ENCODE measurements at regions not wholly inside any gene's neighbourhood (a gene's known extent, or its start where the extent isn't known, plus 50 kb on each side); places are given as distances from the start of the nearest gene placed in this dataset.

DNA sequence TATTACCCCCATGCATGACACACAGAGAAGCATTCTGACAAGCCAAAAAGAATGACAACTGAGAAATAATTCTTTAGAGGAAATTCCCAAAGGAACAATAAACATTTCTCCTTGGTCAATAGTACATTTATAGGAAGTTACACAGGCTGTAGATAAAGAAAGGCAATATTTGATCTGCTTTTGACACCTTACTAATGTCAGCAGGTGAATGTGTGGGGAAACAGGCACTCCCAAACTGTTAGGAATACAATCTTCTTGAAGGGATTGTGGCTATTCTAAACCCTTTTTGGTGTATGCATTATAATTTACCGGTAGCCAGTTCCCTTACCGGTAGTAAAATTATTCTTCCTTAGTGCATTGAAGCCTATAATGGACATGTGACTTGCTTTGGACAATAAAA, 116.1 kb upstream of the FTMT start:
- ChIA-PET CTCF (no interaction called here), POLR2A (interaction anchor here (0.6 kb wide), 1 partner anchor 145 kb away, joined by 3 read pairs; no protein-coding TSS in a partner anchor)
- DNase-seq (ENCODE audit: low read depth) = no peak
- Histone ChIP-seq H3K4me3 (ENCODE audit: low read depth, low read length) (no peak overlapping the region), H3K27me3 (ENCODE audit: control insufficient read depth, insufficient read depth, low read length) (no peaks in the 10 kb centered on the region), H3K36me3 (ENCODE audit: control insufficient read depth, insufficient read depth, low read length) (no peaks in the 10 kb centered on the region)
- TF ChIP-seq, protein P1, sequence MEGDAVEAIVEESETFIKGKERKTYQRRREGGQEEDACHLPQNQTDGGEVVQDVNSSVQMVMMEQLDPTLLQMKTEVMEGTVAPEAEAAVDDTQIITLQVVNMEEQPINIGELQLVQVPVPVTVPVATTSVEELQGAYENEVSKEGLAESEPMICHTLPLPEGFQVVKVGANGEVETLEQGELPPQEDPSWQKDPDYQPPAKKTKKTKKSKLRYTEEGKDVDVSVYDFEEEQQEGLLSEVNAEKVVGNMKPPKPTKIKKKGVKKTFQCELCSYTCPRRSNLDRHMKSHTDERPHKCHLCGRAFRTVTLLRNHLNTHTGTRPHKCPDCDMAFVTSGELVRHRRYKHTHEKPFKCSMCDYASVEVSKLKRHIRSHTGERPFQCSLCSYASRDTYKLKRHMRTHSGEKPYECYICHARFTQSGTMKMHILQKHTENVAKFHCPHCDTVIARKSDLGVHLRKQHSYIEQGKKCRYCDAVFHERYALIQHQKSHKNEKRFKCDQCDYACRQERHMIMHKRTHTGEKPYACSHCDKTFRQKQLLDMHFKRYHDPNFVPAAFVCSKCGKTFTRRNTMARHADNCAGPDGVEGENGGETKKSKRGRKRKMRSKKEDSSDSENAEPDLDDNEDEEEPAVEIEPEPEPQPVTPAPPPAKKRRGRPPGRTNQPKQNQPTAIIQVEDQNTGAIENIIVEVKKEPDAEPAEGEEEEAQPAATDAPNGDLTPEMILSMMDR (IDR thresholded peaks at IDR 0.05; ENCODE audit: insufficient read depth, low read depth, low read length) = no peak

DNA sequence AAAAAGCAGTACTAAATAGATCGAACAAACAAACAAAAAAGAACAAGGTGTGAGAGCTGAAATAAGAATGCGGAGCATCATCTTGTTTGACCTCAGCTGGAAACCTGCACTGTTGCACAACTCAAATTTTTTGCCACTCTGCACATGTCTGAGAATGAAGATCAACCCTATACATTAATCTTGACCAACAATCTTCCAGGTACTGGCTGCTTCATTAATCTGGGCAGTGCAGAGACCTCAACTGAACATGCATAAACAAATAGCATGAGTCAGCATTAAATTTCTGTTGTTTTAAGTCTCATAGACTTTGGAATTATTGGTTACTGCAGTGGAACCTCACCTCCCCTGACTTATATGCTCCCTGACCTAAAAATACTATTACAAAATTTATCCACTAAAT, 114.6 kb upstream of the FTMT start:
- H3K4me3 ChIP-seq (ENCODE audit: low read depth, low read length) = no peak overlapping the region
- TF ChIP-seq, protein P1 (IDR thresholded peaks at IDR 0.05; ENCODE audit: insufficient read depth, low read depth, low read length) = no peak
- ChIA-PET POLR2A (no interaction called here), CTCF (no interaction called here)
- DNase-seq (ENCODE audit: low read depth) = no peak
- H3K27me3 ChIP-seq (ENCODE audit: control insufficient read depth, insufficient read depth, low read length) = no peaks in the 10 kb centered on the region
- no peaks in the 10 kb centered on the region for H3K36me3 ChIP-seq (ENCODE audit: control insufficient read depth, insufficient read depth, low read length)

DNA sequence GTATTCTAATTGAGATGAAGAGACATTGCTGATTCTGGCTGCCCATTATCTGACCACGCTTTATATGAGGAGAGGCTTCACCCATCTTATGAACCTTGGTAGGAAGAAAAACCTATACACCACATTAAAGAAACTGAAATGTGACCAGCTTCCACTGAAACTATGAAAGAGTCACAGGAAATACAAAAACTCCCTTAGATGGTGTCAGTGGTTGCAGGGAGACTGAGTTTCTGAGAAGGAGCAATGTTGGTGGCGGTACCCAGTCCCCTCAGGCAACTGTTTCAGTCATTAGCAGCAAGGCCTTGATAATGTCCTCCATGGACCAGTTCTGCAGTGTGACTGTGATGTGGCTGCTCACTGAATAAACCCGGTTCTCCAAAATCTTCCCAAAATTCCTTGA, 110.5 kb upstream of the FTMT start:
- Histone ChIP-seq H3K36me3 (ENCODE audit: control insufficient read depth, insufficient read depth, low read length) (no peaks in the 10 kb centered on the region), H3K27me3 (ENCODE audit: control insufficient read depth, insufficient read depth, low read length) (no peaks in the 10 kb centered on the region), H3K4me3 (ENCODE audit: low read depth, low read length) (no peak overlapping the region)
- ChIA-PET CTCF (no interaction called here), POLR2A (no interaction called here)
- no peak for DNase-seq (ENCODE audit: low read depth)
- TF ChIP-seq, protein P1 (IDR thresholded peaks at IDR 0.05; ENCODE audit: insufficient read depth, low read depth, low read length) = no peak

DNA sequence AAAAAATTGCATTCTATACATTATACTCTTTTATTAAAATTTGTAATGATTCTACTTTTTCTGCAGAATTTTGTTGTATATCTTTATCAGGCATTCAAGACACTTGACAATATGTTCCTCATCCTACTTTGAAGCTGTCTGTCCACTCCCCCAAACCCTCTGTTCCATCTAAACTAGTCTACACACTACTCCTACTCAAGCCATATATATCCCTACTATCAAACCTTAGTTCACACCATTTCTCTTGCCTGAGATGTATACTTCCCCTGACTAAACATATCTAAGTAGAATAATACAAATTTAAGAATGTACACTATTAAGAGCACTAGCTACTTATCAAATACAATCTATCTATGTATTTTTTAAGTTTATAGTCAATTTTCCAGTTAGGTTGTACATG, 107.1 kb upstream of the FTMT start:
- ChIA-PET POLR2A (no interaction called here), CTCF (no interaction called here)
- no peak overlapping the region for H3K4me3 ChIP-seq (ENCODE audit: low read depth, low read length)
- no peaks in the 10 kb centered on the region for H3K36me3 ChIP-seq (ENCODE audit: control insufficient read depth, insufficient read depth, low read length)
- no peak for DNase-seq (ENCODE audit: low read depth)
- H3K27me3 ChIP-seq (ENCODE audit: control insufficient read depth, insufficient read depth, low read length) = no peaks in the 10 kb centered on the region
- TF ChIP-seq, protein P1 (IDR thresholded peaks at IDR 0.05; ENCODE audit: insufficient read depth, low read depth, low read length) = no peak

DNA sequence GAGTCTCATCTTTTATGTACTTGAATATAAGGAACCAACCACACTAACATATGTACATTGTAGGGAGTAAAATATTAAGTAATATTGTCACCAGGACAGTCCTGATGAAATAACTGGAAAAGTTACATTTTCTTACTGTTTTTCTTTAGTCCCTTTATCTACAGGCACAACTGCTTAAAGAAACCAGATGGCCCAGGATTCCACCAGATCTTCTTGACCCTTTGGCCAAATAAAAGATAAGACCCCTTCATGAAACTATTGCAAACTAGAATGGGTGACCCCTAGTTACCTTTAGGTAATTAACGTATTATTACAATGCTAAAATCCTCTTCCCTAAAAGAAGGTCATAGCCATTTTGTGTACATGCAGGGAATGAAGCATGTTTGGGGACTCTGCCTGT, 106.3 kb upstream of the FTMT start:
- POLR2A ChIA-PET = no interaction called here
- Histone ChIP-seq H3K36me3 (ENCODE audit: control insufficient read depth, insufficient read depth, low read length) (no peaks in the 10 kb centered on the region), H3K27me3 (ENCODE audit: control insufficient read depth, insufficient read depth, low read length) (no peaks in the 10 kb centered on the region), H3K4me3 (ENCODE audit: low read depth, low read length) (no peak overlapping the region)
- DNase-seq (ENCODE audit: low read depth) = no peak
- CTCF ChIA-PET = interaction anchor here (0.6 kb wide), 1 partner anchor 866 kb away, joined by 4 read pairs; no protein-coding TSS in a partner anchor
- TF ChIP-seq, protein P1 (IDR thresholded peaks at IDR 0.05; ENCODE audit: insufficient read depth, low read depth, low read length) = no peak
